HG03139 (cell line): ENCODE measurements at regions not wholly inside any gene's neighbourhood (a gene's known extent, or its start where the extent isn't known, plus 50 kb on each side); places are given as distances from the start of the nearest gene placed in this dataset.
A peak's percentile ranks its signal among the peaks of the same experiment; 100 is the strongest.
"Not testable (repeated sequence)": the region's sequence is repeated elsewhere in the genome, so short reads cannot be mapped to it uniquely, and the experiment has no call there.

Source experiments
- ATAC-seq: cut with Tn5 transposase; IDR thresholded peaks from one replicate; pipeline ENCODE4 v1.9.1; 2021; ENCODE audit not compliant: unreplicated experiment

- ATAC-seq = no peak
Observed at GRCh38 chr6:106855117-106855516, 119.4 kb downstream of the CD24 start.

DNA sequence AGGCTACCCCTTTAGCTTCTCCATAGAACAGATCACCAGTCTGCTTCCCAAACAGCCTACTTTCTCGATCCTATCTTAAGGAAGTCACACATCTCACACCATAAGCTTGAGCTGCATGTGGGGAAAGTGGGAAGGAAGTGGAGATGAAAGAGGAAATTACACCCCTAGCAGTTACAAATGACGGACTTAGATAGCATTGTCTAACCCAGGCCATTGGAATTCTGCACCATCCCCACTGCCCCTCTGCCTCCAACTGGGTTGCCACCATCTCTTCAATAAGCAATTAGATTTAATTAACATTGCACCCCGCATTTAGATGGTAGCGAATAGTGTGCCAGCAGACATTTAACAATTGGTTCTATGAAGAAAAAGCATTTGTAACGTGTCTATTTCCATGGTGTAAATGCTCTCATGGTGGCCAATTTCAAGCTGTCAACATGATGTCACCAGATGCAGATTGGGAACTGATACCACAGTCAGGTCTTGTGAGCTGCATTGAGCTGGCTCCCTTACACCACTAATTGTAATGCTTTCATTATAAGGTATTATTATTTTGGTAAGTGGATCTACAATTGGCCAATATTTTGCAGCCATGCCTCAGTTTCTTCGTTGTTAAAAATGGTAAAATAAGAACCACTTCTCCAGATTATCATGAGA lies 124.7 kb downstream of the CD24 start:
- no peak for ATAC-seq

GRCh38 chr6:106849120-106849519 lies 125.4 kb downstream of the CD24 start:
- ATAC-seq = no peak

DNA sequence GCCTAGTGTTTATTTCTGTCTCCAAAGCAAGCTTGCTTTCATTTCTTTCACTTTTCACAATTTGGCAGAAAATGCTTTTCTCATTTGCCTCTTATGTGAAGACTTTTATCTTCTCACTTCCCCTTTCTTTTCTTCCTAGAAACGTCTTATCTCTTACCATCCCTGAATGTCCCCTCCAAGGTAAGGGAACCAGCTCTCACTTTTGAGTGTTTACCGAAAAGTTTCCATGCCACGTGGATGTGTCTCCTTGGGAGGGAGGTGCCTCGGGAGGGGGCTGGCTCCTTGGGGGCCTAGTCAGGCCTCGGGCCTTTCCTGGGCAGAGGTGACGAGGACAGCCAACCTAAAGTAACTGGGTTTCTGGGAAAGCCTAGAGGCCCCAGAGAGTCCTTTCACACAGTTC lies 127.4 kb downstream of the CD24 start:
- ATAC-seq = no peak

GRCh38 chr6:106844930-106845329 lies 129.6 kb downstream of the CD24 start:
- peak; percentile 54 for ATAC-seq

DNA sequence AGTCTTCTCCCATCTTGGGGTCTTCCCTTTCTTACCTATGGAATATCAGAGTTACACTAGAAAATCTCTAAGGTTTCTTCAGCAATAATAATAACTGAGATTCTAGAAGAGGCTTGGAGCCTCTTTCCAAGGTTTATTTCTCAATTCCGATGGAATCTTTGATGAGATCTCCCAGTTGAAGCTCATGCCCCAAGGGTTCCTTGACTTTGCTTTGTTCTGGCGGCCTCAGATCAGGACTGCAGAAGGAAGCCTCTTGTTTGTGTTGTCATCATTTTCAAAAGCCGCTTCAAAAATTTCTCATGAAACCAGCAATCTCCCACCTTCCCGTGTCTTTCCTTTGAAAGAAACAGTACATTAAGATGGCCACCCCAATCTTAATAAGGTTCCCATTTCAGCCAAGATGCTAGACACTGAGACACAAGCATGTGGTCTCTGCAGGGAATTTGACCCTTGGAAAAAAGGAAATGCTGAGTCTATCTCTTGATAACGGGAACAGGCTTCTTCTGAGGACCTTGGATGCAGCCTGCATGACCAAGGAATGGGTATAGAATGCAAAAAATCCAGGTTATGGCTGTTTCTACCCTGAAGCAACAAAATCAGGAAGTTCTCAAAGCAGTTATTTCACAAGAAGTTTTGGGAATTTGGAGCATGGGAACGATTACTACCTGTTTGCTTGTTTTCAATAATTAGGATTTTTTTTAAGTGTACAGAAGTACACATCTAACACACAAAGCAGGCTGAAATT lies 141.6 kb downstream of the CD24 start:
- no peak for ATAC-seq

GRCh38 chr6:106830930-106831329 lies 143.6 kb downstream of the CD24 start:
- ATAC-seq = no peak

DNA sequence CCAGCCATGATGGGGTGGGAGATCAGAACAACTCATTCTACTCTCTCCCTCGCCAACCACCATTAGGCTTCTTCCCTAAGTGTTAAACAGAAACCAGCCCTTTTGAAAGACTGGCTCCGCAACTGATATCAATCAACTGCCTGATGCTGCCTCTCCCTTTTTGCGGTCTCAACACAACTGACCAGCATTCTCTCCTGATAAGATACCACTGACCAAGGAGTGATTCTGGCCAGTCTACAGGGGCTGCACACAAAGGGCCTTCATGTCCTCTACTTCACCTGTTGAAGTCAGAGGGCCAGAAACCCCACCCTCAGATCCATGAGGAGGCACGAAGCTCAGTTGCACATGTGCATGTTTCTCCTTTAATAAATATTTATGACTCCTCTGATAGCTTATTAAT lies 145.1 kb downstream of the CD24 start:
- ATAC-seq = no peak

GRCh38 chr6:106827081-106827480 lies 147.4 kb downstream of the CD24 start:
- no peak for ATAC-seq

- ATAC-seq = no peak
Observed at GRCh38 chr6:106825156-106825555, 149.4 kb downstream of the CD24 start.

GRCh38 chr6:106823732-106824351 lies 150.7 kb downstream of the CD24 start:
- ATAC-seq = no peak

DNA sequence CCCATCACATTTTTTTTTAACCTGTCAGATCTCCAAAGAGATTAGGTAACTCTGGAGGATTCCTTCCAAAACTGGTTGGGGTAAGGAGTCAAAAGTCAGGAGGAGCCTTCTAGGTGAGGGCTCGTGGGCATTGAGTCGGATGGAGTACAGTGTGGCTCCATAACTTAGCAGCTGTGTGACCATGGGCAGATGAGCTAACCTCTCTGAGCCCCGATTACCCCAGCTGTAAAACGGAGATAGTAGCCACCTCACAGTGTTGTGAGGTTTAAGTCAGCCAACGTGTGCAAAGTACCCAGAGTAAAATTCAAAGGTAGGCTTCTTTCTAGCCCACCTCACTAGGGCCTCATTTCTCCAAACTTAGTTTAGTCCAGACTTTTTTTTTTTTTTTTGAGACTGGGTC lies 151.5 kb downstream of the CD24 start:
- ATAC-seq = no peak

DNA sequence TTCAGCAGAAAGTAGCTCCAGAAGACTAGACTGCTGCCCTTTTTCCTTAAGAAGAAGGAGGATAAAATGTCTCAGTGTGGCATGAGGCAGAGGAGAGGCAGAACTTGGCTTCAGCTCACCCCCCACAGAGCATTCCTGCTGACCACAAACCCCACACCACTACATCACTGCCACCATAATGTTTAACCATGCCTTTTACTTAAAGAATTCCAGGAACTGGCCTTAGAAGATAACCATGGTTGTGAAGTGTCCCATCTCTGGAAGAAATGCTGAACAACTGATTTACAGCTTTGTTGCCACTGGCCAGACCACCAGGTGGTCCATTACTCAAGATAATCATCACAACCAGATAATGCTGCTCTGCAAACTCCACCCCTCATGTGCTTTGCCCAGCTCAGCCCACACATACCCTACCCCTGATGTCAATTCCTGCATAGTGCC lies 154.1 kb downstream of the CD24 start:
- ATAC-seq = no peak

GRCh38 chr6:106811088-106811686 lies 163.3 kb downstream of the CD24 start:
- ATAC-seq = no peak

GRCh38 chr6:106808758-106809157 lies 165.8 kb downstream of the CD24 start:
- ATAC-seq = no peak

- no peak for ATAC-seq
Observed at GRCh38 chr6:106807947-106808611, 166.4 kb downstream of the CD24 start.

DNA sequence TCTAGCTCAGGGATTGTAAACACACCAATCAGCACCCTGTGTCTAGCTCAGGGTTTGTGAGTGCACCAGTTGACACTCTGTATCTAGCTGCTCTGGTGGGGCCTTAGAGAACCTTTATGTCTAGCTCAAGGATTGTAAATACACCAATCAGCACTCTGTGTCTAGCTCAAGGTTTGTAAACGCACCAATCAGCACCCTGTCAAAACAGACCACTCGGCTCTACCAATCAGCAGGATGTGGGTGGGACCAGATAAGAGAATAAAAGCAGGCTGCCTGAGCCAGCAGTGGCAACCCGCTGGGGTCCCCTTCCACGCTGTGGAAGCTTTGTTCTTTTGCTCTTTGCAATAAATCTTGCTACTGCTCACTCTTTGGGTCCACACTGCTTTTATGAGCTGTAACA lies 168.3 kb downstream of the CD24 start:
- not testable (repeated sequence) for ATAC-seq

- ATAC-seq = no peak
Observed at GRCh38 chr6:106805771-106806170, 168.8 kb downstream of the CD24 start.

GRCh38 chr6:106804346-106805335 lies 169.9 kb downstream of the CD24 start:
- ATAC-seq = no peak

DNA sequence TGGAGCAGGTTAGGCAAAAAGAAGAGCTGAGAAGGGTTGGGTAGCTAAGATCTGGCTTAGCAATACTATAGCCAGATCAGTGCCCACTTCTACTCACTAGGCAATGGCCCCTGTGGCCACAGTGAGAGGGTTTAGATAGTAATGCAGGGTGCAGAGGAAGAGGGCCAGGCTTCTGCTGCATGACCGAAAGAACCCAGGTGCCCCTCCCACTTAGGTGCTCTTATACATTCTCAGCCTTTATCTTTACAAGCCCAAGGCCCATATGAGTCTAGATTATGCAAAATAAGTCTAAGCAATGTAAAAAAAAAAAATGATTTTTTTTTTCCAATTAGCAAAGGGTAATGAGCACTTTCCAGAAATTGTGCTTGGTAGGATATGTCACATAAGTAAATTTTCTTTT lies 171.3 kb downstream of the CD24 start:
- ATAC-seq = no peak
